Activated CD8-positive, alpha-beta T cell treated with anti-CD3 and anti-CD28 coated beads for 36 hours (primary cell): ENCODE measurements at regions not wholly inside any gene's neighbourhood (a gene's known extent, or its start where the extent isn't known, plus 50 kb on each side); places are given as distances from the start of the nearest gene placed in this dataset.

Experiments used
- ATAC-seq: fragments of 200-7000 bp; cut with Tn5 transposase; one replicate; pipeline ENCODE4 v1.10.0; 2021; ENCODE audit warnings: mild to moderate bottlenecking, moderate library complexity
- CTCF ChIA-PET: fragments of 350-600 bp; sonication (Branson Sonifier 250); formaldehyde crosslinking; loops from one replicate; lab custom pipeline; 2021; ENCODE audit warnings: antibody characterized with exemption; lab: Charles Lee
- POLR2A ChIA-PET: fragments of 350-600 bp; sonication (Branson Sonifier 250); formaldehyde crosslinking; loops from one replicate; lab custom pipeline; 2021; ENCODE audit warnings: antibody characterized with exemption; lab: Charles Lee
- DNase-seq: peaks from one replicate; pipeline ENCODE4 v3.0.0-alpha.2; 2020
- H3K27ac Mint-ChIP-seq: one replicate; pipeline ENCODE4 v1.8.0; 2021; ENCODE audit warnings: mild to moderate bottlenecking, mixed read lengths
- H3K27me3 Mint-ChIP-seq: one replicate; pipeline ENCODE4 v1.8.0; 2021; ENCODE audit warnings: mixed read lengths
- H3K36me3 Mint-ChIP-seq: one replicate; pipeline ENCODE4 v1.8.0; 2021; ENCODE audit warnings: low read depth, mixed read lengths
- H3K4me1 Mint-ChIP-seq: one replicate; pipeline ENCODE4 v1.8.0; 2021; ENCODE audit warnings: low read depth, mixed read lengths
- H3K4me3 Mint-ChIP-seq: one replicate; pipeline ENCODE4 v1.8.0; 2021; ENCODE audit warnings: mild to moderate bottlenecking, moderate library complexity, mixed read lengths
- H3K9me3 Mint-ChIP-seq: one replicate; pipeline ENCODE4 v1.8.0; 2021; ENCODE audit warnings: mixed read lengths
- CTCF ChIP-seq: fragments of 200-600 bp; IDR thresholded peaks from one replicate; pipeline ENCODE4 v1.8.0; 2022; ENCODE audit warnings: antibody characterized with exemption, mild to moderate bottlenecking
- intact Hi-C: fragments of 100-400 bp; cut with micrococcal nuclease; formaldehyde crosslinking; loops from one replicate; pipeline ENCODE4 v1.10.0; 2022

GRCh38 chr17:14482715-14483114 is 181.8 kb downstream of the HS3ST3B1 start:
- H3K27me3 Mint-ChIP-seq: no peaks in the 10 kb centered on the region
- H3K4me1 Mint-ChIP-seq: no peaks in the 10 kb centered on the region
- H3K36me3 Mint-ChIP-seq: no peaks in the 10 kb centered on the region
- no peak overlapping the region for H3K4me3 Mint-ChIP-seq
- H3K27ac Mint-ChIP-seq: no peak overlapping the region
- TF ChIP-seq CTCF: no peak
- ChIA-PET POLR2A (no interaction called here), CTCF (no interaction called here)
- ATAC-seq: no peak
- intact Hi-C loops: no loop called here
- H3K9me3 Mint-ChIP-seq: no peaks in the 10 kb centered on the region
- DNase-seq: no peak

- TF ChIP-seq CTCF: no peak
Observed at GRCh38 chr17:14481664-14482063, 180.8 kb downstream of the HS3ST3B1 start.

GRCh38 chr17:14474591-14474990 is 173.7 kb downstream of the HS3ST3B1 start:
- Mint-ChIP-seq H3K27me3 (no peaks in the 10 kb centered on the region), H3K27ac (no peak overlapping the region), H3K4me1 (no peaks in the 10 kb centered on the region), H3K4me3 (no peak overlapping the region), H3K36me3 (no peaks in the 10 kb centered on the region), H3K9me3 (no peaks in the 10 kb centered on the region)
- ATAC-seq (no peak), DNase-seq (no peak)
- ChIA-PET POLR2A (no interaction called here), CTCF (no interaction called here)
- no peak for TF ChIP-seq CTCF
- intact Hi-C loops: no loop called here

More at GRCh38 chr17:14481664-14482063, 180.8 kb downstream of the HS3ST3B1 start:
- ATAC-seq: no peak
- H3K27ac Mint-ChIP-seq: no peak overlapping the region
- no peaks in the 10 kb centered on the region for H3K27me3 Mint-ChIP-seq
- H3K9me3 Mint-ChIP-seq: no peaks in the 10 kb centered on the region
- no peak overlapping the region for H3K4me3 Mint-ChIP-seq
- POLR2A ChIA-PET: no interaction called here
- no peaks in the 10 kb centered on the region for H3K36me3 Mint-ChIP-seq
- DNase-seq: no peak
- intact Hi-C loops: no loop called here
- CTCF ChIA-PET: no interaction called here
- no peaks in the 10 kb centered on the region for H3K4me1 Mint-ChIP-seq

- ATAC-seq (no peak), DNase-seq (no peak)
- H3K27ac Mint-ChIP-seq: no peak overlapping the region
- intact Hi-C loops: no loop called here
- H3K4me3 Mint-ChIP-seq: no peak overlapping the region
- CTCF ChIA-PET: no interaction called here
- TF ChIP-seq CTCF: no peak
- H3K9me3 Mint-ChIP-seq: no peaks in the 10 kb centered on the region
- no peaks in the 10 kb centered on the region for H3K36me3 Mint-ChIP-seq
- no peaks in the 10 kb centered on the region for H3K27me3 Mint-ChIP-seq
- POLR2A ChIA-PET: no interaction called here
- H3K4me1 Mint-ChIP-seq: no peaks in the 10 kb centered on the region
Observed at GRCh38 chr17:14471052-14471451, 170.2 kb downstream of the HS3ST3B1 start.

GRCh38 chr17:14470417-14470816 is 169.5 kb downstream of the HS3ST3B1 start:
- no peaks in the 10 kb centered on the region for H3K36me3 Mint-ChIP-seq
- H3K4me1 Mint-ChIP-seq: no peaks in the 10 kb centered on the region
- ATAC-seq (no peak), DNase-seq (no peak)
- H3K27me3 Mint-ChIP-seq: no peaks in the 10 kb centered on the region
- CTCF ChIA-PET: no interaction called here
- no peak for TF ChIP-seq CTCF
- no peak overlapping the region for H3K27ac Mint-ChIP-seq
- no peaks in the 10 kb centered on the region for H3K9me3 Mint-ChIP-seq
- no peak overlapping the region for H3K4me3 Mint-ChIP-seq
- POLR2A ChIA-PET: interaction anchor here (0.6 kb wide), 1 partner anchor 41 kb away, joined by 3 read pairs; no protein-coding TSS in a partner anchor
- intact Hi-C loops: no loop called here
